ENCODE measurements at regions not wholly inside any gene's neighbourhood (a gene's known extent, or its start where the extent isn't known, plus 50 kb on each side); places are given as distances from the start of the nearest gene placed in this dataset.

DNA sequence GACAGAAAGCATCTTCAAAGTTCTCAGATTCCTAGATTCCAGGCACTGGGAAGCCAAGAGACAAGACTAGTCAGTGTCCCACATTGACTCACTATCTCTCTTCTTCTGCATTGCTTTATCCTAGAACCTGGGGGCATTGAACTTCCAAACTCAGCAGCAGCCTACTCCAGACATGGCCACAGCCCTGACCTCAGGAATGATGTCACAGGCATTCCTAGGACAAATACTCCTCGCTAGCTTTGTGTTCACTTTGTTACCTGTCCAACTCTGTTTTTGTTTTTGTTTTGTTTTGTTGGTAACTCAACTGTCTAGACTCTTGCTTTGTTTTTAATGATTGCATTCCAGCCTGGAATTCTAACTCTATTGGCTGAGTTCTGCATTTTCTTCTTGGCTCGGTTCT lies 449.3 kb upstream of the SPHKAP start:
- TF ChIP-seq GABPA (IDR thresholded peaks at IDR 0.05; ENCODE audit: low read depth) (no peak), SPI1 (IDR thresholded peaks at IDR 0.05; ENCODE audit: borderline replicate concordance, low read depth) (no peak), POLR2AphosphoS5 (IDR thresholded peaks at IDR 0.05; ENCODE audit: low read depth) (no peak)
- TF ChIP-seq, protein P1, sequence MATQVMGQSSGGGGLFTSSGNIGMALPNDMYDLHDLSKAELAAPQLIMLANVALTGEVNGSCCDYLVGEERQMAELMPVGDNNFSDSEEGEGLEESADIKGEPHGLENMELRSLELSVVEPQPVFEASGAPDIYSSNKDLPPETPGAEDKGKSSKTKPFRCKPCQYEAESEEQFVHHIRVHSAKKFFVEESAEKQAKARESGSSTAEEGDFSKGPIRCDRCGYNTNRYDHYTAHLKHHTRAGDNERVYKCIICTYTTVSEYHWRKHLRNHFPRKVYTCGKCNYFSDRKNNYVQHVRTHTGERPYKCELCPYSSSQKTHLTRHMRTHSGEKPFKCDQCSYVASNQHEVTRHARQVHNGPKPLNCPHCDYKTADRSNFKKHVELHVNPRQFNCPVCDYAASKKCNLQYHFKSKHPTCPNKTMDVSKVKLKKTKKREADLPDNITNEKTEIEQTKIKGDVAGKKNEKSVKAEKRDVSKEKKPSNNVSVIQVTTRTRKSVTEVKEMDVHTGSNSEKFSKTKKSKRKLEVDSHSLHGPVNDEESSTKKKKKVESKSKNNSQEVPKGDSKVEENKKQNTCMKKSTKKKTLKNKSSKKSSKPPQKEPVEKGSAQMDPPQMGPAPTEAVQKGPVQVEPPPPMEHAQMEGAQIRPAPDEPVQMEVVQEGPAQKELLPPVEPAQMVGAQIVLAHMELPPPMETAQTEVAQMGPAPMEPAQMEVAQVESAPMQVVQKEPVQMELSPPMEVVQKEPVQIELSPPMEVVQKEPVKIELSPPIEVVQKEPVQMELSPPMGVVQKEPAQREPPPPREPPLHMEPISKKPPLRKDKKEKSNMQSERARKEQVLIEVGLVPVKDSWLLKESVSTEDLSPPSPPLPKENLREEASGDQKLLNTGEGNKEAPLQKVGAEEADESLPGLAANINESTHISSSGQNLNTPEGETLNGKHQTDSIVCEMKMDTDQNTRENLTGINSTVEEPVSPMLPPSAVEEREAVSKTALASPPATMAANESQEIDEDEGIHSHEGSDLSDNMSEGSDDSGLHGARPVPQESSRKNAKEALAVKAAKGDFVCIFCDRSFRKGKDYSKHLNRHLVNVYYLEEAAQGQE (IDR thresholded peaks at IDR 0.05; ENCODE audit: insufficient replicate concordance, low read depth) = no peak
- TF ChIP-seq, protein P2, sequence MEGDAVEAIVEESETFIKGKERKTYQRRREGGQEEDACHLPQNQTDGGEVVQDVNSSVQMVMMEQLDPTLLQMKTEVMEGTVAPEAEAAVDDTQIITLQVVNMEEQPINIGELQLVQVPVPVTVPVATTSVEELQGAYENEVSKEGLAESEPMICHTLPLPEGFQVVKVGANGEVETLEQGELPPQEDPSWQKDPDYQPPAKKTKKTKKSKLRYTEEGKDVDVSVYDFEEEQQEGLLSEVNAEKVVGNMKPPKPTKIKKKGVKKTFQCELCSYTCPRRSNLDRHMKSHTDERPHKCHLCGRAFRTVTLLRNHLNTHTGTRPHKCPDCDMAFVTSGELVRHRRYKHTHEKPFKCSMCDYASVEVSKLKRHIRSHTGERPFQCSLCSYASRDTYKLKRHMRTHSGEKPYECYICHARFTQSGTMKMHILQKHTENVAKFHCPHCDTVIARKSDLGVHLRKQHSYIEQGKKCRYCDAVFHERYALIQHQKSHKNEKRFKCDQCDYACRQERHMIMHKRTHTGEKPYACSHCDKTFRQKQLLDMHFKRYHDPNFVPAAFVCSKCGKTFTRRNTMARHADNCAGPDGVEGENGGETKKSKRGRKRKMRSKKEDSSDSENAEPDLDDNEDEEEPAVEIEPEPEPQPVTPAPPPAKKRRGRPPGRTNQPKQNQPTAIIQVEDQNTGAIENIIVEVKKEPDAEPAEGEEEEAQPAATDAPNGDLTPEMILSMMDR (IDR thresholded peaks at IDR 0.05; ENCODE audit: insufficient read depth, low read length) = no peak

DNA sequence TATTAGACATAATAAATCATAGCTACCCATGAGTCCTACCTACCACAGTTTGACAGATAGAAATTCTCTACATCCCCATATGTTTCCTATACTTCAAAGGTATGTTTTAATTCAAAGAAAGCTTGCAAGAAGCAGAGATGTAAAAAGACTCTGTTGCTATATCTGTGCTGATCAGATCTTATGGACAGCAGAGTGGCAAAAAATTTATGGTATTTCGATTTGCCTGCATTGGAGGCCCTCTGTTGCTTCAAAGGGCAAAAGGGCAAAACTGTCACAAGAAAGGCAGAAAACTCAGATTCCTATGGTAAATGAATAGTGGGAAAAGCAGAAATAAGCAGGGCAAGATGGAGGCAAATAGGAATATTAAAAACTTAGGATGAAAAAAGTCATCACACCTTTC lies 447.8 kb upstream of the SPHKAP start:
- no peak for DNase-seq (ENCODE audit: low read depth in 1 of 2, low spot score in 1 of 2)
- TF ChIP-seq, protein P1 (IDR thresholded peaks at IDR 0.05; ENCODE audit: insufficient replicate concordance, low read depth) = no peak
- no peak for TF ChIP-seq GABPA (IDR thresholded peaks at IDR 0.05; ENCODE audit: low read depth)
- no peak for TF ChIP-seq SPI1 (IDR thresholded peaks at IDR 0.05; ENCODE audit: borderline replicate concordance, low read depth)
- TF ChIP-seq, protein P2 (IDR thresholded peaks at IDR 0.05; ENCODE audit: insufficient read depth, low read length) = no peak
- TF ChIP-seq POLR2AphosphoS5 (IDR thresholded peaks at IDR 0.05; ENCODE audit: low read depth) = no peak
- Histone ChIP-seq H3K27me3 (ENCODE audit: insufficient read depth, poor library complexity, severe bottlenecking) (no peaks in the 10 kb centered on the region), H3K4me3 (replicated peaks; ENCODE audit: insufficient read depth, low read length) (no peak overlapping the region), H3K27ac (replicated peaks) (no peak overlapping the region)

More for the DNA sequence above, 449.3 kb upstream of the SPHKAP start:
- H3K27me3 ChIP-seq (ENCODE audit: insufficient read depth, poor library complexity, severe bottlenecking) = no peaks in the 10 kb centered on the region
- H3K27ac ChIP-seq (replicated peaks) = no peak overlapping the region
- H3K4me3 ChIP-seq (replicated peaks; ENCODE audit: insufficient read depth, low read length) = no peak overlapping the region
- DNase-seq (ENCODE audit: low read depth in 1 of 2, low spot score in 1 of 2) = no peak

DNA sequence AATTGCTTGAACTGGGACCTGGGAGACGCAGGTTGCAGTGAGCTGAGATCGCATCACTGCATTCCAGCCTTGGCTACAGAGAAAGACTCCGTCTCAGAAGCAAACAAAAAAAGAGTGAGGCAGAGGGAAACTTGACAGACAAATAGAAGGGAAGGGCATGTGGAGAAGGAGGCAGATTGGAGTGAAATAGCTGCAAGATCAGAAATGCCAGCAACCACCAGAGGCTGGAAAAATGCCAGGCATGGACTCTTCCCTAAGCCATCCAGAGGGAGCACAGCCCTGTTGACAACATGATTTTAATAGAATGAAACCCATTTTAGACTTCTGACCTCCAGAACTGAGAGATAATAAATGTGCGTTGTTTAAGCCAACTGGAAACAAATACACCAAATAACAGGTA lies 447.2 kb upstream of the SPHKAP start:
- Histone ChIP-seq H3K27me3 (ENCODE audit: insufficient read depth, poor library complexity, severe bottlenecking) (no peaks in the 10 kb centered on the region), H3K4me3 (replicated peaks; ENCODE audit: insufficient read depth, low read length) (no peak overlapping the region), H3K27ac (replicated peaks) (no peak overlapping the region)
- no peak for DNase-seq (ENCODE audit: low read depth in 1 of 2, low spot score in 1 of 2)
- TF ChIP-seq POLR2AphosphoS5 (IDR thresholded peaks at IDR 0.05; ENCODE audit: low read depth) = no peak
- TF ChIP-seq, protein P1 (IDR thresholded peaks at IDR 0.05; ENCODE audit: insufficient replicate concordance, low read depth) = no peak
- no peak for TF ChIP-seq GABPA (IDR thresholded peaks at IDR 0.05; ENCODE audit: low read depth)
- no peak for TF ChIP-seq SPI1 (IDR thresholded peaks at IDR 0.05; ENCODE audit: borderline replicate concordance, low read depth)
- TF ChIP-seq, protein P2 (IDR thresholded peaks at IDR 0.05; ENCODE audit: insufficient read depth, low read length) = no peak

Measured in HL-60 (cell line).